C4-2B (cell line): ENCODE measurements at regions not wholly inside any gene's neighbourhood (a gene's known extent, or its start where the extent isn't known, plus 50 kb on each side); places are given as distances from the start of the nearest gene placed in this dataset.

ENCODE experiments used
- H3K27ac ChIP-seq: fragments of 450-650 bp; 2 replicates; pipeline ENCODE4 v1.5.1; 2017
- ZFX ChIP-seq: fragments of 450-650 bp; IDR thresholded peaks from 2 replicates; pipeline ENCODE4 v1.6.1; 2017
- TF ChIP-seq, protein P1 (sequence below): fragments of 450-650 bp; conservative IDR thresholded peaks from 2 replicates; pipeline ENCODE4 v1.5.1; 2017; ENCODE audit warnings: mild to moderate bottlenecking

DNA sequence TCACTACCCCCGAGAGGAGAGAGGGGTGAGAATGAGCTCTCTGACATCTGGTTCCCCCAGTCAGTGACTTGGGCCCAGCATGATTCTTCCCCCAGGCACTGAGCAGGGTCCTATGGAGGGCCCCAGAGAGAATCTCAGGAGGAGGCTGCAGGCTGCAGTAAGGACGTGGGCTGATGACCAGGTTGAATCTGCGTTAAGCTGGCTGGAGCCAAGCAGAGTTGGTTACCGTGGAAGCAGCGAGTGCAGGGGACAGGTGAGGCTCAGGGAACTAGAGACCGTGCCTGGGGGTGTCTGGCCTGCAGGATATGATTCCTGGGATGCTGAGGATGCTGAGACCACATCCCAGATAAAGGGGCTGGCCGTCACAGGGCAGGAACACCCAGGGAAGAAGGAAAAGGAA, 314.3 kb upstream of the IRX1 start:
- no peak overlapping the region for H3K27ac ChIP-seq
- TF ChIP-seq, protein P1, sequence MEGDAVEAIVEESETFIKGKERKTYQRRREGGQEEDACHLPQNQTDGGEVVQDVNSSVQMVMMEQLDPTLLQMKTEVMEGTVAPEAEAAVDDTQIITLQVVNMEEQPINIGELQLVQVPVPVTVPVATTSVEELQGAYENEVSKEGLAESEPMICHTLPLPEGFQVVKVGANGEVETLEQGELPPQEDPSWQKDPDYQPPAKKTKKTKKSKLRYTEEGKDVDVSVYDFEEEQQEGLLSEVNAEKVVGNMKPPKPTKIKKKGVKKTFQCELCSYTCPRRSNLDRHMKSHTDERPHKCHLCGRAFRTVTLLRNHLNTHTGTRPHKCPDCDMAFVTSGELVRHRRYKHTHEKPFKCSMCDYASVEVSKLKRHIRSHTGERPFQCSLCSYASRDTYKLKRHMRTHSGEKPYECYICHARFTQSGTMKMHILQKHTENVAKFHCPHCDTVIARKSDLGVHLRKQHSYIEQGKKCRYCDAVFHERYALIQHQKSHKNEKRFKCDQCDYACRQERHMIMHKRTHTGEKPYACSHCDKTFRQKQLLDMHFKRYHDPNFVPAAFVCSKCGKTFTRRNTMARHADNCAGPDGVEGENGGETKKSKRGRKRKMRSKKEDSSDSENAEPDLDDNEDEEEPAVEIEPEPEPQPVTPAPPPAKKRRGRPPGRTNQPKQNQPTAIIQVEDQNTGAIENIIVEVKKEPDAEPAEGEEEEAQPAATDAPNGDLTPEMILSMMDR, result no peak
- TF ChIP-seq ZFX, result no peak

DNA sequence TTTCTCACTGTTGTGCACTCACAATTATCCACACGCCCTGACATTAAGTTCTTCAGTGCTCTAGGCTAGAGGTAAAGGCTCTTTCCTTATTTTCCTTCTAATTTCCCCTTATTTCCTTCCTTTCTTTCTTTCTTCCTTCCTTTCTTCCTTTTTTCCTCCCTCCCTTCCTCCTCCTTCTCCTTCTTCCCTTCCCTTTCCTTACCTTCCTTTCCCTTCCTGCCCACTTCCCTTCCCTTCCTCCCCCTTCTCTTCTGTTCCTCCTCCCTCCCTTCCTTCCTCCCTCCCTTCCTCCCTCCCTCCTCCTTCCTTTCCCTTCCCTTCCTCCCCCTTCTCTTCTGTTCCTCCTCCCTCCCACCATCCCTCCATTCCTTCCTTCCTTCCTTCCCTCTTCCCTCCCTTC, 317.0 kb upstream of the IRX1 start:
- H3K27ac ChIP-seq, result no peak overlapping the region
- TF ChIP-seq, protein P1, result no peak
- TF ChIP-seq ZFX, result no peak

DNA sequence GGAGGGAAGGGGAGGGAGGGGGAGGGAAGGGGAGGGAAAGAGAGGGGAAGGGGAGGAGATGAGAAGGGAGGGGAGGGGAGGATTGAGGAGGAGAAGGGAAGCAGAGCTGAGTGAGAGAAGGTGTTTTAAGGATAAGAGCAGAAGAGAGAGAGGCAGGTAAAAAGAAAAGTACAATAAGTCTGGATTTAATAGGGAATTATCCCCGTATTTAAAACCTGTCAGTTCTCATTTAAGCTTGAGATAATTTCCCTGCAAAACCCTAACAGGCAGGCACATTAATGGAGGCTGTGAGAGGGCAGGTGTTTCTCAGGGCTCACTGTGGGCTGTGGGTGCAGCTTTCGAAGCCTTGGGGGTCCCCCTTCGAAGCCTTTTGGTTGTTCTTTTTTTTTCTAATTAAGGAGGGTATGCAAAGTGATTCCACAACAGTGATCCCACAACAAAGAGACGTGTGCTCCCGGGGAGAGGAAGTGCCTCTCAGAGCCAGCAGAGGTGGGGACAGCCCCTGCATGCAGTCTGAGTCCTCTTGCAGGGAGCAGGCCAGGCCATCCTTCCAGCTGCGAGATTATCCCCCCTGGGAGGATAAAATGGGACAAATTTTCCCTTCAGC, 317.9 kb upstream of the IRX1 start:
- TF ChIP-seq, protein P1, result no peak
- no peak for TF ChIP-seq ZFX
- no peak overlapping the region for H3K27ac ChIP-seq

DNA sequence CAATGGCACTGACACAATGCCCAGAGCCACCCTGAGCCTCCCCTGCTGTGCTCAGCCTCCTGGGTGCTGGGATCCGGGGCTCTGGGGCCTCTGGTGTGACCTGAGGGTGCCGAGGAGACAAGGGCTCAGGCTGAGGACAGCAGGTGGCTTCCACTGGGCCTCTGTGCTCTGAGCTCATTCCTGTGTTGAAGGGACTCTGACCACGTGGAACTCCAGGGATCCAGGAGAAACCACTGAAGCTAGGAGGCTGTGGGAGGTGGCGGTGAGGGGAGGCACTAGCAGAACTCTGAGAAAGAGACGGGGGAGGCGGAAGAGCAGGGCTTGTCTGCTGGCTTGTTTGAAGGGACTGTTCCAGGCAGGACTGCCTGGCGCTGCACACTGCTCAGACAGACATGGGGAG, 318.7 kb upstream of the IRX1 start:
- no peak for TF ChIP-seq ZFX
- TF ChIP-seq, protein P1, result no peak

DNA sequence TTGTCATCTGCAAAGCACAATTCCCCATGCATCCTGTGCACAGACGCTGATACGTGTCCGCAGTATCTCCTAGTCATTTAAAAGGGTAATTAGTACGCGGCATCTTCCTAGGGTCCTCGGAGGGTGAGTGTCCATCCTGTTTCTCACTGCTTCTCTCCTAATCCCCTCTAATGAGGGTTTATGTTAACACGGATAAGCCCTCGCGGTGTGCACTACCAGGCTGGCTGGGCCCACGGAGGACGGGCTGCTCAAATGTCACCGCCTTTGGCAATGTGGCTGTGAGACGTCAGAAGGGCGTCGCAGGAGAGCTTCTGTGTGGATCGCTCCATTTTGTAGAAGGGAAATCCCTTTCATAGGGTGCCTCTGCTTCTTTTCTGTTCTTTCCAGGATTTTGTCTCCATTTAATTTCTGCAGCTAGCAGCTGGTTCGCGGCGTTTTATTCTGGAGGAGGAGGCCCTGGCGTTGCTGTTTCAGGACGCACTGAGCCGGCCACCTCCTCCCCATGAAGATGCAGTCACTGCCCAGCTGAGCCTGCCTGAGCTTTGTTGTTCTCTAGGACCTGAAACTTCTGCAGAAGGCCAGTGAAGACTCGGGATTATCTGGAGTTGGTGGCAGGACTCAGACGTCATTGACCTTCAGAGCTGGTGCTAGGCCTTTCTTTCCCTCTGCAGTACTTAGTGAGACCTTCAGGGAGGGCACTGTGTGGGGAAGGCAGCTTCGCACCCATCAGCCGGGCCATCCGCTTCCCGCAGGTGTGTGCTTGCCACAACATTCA, 326.1 kb upstream of the IRX1 start:
- TF ChIP-seq, protein P1, result no peak
- TF ChIP-seq ZFX, result no peak
- H3K27ac ChIP-seq, result no peak overlapping the region

More for the DNA sequence above, 318.7 kb upstream of the IRX1 start:
- no peak overlapping the region for H3K27ac ChIP-seq

DNA sequence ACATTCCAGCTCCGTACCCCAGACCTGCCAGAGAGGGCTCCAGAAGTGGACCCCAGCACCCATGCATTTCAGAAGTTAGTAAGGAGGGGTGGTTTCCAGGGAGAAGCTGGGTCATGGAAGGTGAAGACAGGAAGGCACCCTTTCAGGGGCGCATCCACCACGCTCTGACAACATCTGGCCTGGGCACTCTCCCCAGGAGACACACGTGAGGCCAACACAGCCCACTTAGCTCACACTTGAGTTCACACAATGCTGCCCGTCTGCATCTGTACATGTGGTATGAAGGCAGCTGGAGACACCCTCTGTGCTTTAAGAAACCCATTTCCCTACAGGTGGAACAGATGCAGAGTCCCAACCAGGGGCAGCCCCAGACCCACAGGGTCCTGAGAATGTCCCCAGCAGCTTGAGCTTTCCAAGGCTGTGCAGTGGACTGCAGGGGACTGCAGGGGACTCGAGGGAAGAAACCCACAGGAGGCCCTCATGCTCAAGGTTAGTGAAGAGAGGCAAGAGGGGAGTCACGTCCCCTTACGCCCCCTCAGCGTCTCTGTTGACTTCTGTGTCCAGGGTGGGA, 326.8 kb upstream of the IRX1 start:
- TF ChIP-seq ZFX, result no peak
- TF ChIP-seq, protein P1, result no peak
- H3K27ac ChIP-seq, result no peak overlapping the region

DNA sequence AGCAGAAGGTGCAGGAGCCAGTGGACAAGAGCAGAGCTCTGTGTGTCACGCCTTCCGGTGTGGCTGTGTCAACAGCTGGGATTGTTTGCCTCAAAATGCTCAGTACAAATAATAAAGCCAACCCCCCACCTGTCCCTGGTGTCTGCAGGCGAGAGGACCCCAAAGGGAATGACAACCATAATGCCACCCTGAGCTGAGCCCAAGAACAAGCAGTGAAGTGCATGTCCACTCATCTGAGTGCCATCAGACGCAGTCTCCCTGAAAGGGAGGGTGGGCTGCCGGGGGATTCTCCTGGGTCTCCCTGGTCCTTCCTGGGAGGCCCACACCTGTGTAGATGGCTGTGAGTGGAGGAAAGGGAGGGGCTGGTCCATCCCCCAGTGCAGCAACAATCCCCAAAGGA, 328.8 kb upstream of the IRX1 start:
- no peak for TF ChIP-seq ZFX
- TF ChIP-seq, protein P1, result no peak
- no peak overlapping the region for H3K27ac ChIP-seq
